ENCODE measurements at regions not wholly inside any gene's neighbourhood (a gene's known extent, or its start where the extent isn't known, plus 50 kb on each side); places are given as distances from the start of the nearest gene placed in this dataset.

DNA sequence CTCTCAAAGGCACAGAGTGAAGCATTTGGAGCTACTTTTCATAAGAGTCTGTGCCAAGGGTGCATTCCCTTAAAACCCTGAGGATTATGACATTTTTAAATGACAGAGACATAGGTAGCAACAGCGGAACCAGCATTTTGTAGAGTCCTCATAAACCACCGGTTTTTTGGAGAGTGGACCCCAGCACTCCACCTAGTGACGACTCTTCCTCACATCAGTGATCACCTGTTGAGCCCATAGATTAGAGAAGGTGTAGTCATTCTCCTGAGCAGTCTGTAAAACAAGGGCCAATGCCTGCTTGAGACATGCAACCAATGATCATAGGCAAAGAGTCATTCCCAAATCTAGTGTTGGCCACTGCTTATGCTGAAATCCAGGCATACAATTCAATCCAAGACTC, 399.1 kb downstream of the GXYLT1 start:
- no peak for DNase-seq (ENCODE audit: low read depth)

DNA sequence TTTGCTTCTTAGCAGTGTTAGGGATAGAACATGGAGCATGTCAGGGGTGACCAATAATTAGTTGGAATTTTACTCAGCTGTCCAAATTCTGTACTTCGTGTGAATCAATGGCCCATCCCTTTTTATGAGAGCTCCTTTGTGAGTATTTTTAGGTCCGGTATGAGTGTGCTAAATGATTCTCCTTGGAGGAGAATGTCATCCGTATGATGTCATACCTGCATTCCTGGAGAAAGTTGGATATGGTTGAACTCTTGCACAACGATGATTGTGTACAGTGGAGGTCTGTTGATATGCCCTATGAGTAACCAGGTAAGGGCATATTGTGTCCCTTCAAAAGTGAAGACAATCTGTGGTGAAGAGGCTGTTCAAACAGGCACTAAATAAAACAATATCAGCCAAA, 400.8 kb downstream of the GXYLT1 start:
- no peak for DNase-seq (ENCODE audit: low read depth)

DNA sequence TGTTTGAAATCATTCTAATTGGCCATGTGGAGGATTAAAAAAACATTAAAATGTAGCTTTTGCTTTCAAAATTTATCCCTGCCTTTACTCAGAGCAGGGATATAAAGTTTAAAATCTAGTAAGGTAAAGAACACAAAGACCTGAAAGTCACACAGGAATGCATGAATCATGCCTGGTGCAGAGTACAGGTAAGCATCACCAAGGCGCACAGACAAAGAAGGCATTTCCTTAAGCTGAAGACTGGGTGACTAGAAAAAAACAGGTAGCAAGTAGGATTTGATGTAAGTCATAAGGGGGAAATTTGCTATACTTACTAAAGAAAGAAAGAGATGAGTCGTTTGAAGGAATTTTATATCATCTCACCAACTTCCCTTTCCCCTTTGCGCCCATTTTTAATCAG, 405.6 kb downstream of the GXYLT1 start:
- no peak for DNase-seq (ENCODE audit: low read depth)

DNA sequence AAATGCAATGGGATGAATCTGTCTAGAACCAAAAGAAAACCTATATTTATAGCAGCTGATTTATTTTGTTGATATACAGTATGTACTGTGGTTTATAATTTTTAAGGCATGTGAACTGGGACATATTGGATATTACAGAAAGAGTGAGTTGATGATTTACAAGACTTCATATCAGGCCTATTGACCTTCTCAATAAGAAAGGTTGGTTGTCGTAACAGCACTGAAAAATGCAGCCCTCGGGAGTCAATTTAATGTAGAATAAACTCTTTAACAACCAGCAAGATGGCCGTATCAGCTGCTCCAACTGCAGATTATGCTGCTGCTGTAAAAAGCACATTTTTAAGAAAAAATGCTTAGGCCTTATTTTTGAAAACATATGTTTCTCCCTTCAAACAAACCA, 407.3 kb downstream of the GXYLT1 start:
- DNase-seq (ENCODE audit: low read depth), result no peak

DNA sequence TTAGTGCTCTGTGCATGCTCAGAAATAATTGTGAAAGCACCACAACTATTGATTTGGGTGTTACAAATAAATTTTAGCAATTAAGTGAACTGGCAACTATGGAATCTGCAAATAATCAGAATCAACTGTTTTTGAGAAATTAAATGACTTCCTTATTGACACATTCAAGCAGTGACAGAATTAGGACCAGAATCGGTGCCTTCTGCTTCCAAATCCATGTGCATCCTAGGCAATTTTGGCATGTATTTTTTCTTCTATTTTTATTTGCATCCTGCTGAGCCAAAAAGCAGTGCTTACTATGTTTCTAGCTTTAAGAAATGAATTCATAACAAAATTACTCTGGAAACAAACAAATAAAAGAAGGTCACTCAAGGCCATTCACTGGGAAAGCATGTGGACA, 408.2 kb downstream of the GXYLT1 start:
- no peak for DNase-seq (ENCODE audit: low read depth)

DNA sequence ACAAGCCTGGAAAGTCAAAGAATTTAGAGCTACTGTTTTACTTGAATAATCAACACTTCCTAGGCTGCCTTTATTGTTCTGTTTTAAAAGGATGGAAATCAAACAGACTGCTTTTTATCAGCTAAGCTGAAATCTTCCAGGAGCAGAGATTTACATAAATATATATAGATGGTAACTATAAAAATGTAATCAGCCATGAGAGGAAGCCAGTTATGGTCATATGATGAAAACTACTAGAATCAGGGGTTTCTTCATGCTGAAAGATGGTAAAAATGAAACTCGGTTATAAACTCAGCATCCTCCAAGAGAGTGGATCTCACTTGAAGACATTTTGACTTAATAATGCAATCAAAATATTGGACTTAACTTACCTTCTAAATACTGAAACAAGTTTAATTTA, 413.0 kb downstream of the GXYLT1 start:
- no peak for DNase-seq (ENCODE audit: low read depth)

DNA sequence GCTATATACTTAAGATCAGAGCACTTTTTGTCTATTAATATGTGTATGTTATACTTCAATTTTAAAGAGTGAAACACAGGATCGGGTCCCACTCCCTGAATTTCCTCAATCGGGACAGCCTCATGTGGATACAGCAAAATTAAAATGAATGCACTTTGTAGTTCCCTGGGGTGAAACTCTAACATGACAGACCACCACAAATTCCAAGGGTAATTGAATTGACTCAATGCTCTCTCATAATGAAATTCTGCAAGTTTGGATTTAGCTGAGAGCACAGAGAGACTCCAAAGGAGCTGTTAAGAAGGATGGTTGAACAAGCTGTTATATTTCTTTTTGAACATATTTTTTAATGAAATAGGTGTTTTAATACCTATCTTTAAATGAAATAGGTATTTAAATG, 413.6 kb downstream of the GXYLT1 start:
- DNase-seq (ENCODE audit: low read depth), result no peak

DNA sequence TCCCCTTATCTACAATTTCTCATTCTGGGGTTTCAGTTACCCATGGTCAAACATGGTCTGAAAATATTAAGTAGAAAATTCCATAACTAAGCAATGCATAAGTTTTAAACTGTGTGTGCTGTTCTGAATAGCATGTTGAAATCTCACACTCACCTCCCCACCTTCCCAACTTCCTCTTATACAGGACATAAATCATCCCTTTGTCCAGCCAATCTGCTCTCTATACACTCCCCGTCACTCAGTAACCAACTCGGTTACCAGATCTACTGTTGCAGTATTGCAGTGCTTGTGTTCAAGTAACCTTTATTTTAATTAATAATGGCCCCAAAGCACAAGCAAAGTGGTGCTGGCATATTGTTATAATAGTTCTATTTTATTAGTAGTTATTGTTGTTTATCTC, 420.5 kb downstream of the GXYLT1 start:
- DNase-seq (ENCODE audit: low read depth), result no peak

DNA sequence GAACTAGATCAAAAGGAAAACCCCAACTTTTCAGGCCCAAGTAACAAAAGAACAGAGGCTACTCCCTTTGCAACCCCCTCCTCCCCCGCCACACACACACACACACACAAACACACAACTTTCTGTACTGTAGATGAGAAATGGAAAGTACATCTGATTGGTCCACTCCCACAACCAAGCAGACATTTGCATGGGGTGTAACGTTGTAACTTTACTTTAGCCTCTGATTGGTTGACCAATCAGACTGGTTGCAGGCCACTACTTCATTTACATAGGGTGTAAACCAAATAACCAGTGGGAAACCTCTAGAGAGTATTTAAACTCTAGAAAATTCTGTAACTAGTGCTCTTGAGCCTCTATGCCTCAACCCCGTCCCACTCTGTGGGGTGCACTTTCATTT, 425.5 kb downstream of the GXYLT1 start:
- DNase-seq (ENCODE audit: low read depth), result no peak

DNA sequence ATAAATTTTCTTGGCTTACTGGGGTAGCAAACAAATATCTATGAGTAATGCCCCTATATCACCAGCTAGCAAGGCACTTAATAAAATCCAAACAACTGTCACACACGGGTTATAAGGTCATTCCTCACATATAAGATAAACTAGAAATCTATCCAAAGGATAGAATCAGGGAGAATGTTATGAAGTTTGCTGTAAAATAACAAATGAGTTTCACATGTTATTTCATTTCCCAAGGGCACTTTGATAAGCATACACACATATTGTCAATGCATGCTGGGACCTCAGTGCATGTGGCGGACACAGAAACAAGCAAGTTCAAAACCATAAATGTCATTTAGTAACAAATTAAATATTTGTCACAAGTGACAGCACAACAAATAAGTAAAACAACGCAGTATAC, 429.4 kb downstream of the GXYLT1 start:
- no peak for DNase-seq (ENCODE audit: low read depth)

DNA sequence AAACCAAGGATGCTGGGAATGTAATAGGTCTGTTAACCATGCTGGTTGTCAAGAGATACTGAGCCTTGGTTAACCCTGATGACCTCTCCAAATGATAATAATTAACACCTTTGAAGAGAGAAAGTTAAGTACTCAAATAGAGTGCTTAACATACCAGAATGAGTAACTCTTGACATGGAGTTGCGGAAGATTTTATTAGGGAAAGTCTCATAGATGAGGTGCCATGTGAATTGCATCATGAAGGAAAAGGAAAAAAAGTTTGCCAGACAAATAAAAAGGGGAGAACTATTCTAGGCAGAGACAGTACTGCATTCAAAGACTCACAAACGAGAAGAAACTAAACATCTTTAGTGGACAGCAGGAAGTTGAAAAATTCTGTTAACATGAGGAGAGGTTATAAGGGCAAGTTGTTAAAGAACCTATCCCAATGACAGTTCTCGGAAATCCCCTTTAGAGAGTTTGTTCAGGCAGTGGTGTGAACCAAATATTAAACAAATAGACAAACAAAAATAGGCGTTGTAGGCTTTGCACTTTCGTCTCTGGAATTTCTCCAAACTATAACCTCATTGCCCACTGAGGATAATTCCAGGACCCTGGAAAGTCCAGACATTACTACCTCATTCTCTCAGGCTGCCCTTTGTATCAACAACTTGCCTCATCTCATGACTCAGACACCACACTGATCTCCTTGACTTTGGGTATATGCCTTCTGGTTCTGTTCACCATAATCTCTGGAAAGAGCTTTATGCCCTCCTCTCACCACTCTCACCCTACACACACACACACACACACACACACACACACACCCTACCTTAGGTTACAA, 435.0 kb downstream of the GXYLT1 start:
- no peak for DNase-seq (ENCODE audit: low read depth)

DNA sequence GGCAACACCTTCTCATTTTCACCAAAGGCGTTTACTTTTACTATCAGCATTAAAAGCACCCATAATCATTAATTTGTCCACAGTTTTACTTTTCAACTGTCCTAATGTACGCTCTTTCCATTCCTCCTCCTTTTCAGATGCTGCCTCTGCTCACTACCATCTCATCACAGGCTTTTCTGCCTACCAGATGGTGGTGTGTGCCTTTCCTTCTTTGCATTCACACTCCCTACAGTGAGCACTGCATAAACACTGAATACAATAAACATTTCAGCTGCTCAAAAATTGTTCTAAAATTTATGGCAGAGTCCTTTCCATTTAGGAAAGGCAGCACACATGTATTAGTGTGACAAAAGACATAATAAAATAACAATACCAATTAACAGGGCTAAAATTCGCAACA, 435.7 kb downstream of the GXYLT1 start:
- no peak for DNase-seq (ENCODE audit: low read depth)

DNA sequence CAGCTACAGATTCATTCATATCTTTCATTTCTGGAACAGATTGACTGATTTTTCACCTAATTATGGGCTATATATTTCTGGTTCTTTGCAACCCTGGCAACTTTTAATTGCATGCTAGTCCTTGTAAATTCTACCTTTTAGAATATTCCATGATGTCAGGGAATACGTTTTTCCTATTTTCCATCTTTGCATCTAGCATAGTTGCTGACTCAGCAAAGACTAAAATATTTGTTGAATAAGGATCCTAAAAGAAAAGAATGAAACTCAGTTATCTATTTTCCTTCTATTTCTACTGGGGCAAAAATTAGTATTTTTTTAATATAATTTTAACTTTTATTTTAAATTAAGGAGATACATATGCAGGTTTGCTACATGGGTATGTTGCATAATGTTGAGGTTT, 438.3 kb downstream of the GXYLT1 start:
- no peak for DNase-seq (ENCODE audit: low read depth)

DNA sequence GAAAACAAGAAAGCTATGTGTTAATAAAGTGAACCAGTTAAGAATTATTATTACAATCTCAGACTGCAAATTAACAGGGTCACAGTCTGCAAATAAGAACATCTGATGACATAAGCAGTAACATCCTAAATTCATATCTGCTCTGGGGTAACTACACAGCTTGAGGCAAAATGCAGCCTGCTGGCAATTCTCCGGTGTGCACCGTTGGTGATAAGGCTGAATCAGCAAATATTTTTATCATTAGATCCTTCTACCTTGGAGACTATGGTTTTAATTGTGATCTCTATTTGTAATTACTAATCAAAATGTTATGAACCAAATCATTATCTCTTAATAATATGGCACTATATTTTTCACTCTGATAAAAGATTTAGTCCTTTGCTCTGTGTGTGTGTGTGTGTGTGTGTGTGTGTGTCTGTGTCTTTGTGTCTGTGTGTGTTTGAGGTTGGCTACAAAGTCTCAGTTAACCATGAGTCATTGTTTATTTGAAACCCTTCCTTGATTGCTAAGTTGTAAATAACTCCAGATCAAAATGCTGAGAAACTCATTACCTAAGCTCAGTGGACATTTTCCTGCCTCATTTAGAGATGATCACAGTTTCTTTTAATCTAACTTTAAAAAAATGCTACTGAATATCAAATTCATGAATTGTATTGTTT, 442.6 kb downstream of the GXYLT1 start:
- DNase-seq (ENCODE audit: low read depth), result no peak

DNA sequence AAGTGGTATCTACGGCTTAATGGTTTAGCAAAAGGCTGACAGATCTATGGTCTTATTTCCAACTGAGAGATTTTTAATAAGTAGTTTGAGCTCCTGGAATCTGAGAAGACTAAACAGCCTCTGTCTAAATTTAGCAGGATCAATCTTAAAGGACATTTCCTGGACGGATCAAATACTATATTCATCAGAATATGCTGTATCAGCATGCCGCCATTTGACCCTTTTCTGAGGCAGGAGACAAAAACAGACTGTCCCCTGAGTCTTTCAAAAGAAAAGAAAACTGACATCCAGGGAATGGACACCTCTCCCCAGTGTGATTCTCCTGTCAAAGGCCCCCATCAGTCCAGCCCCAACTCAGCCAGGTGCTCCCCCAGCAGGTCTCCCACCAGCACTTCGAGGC, 443.7 kb downstream of the GXYLT1 start:
- no peak for DNase-seq (ENCODE audit: low read depth)

DNA sequence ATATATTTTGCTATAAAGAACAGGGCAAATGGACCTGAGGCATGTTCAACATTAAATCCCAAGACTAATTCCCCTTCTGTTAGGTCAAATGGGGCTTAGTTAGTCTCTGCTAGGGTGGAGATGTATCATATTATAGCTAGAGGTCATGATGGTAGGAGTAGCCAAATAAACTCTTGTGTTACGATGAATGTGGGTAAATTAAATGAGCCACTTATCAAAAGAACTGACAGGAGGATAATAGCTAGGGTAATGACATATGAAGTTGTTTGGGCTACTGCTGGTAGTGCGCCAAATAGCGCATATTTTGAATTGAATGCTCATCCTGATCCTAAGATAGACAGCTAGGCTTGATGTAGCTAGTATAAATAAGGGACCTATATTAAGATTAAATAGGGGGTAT, 445.0 kb downstream of the GXYLT1 start:
- no peak for DNase-seq (ENCODE audit: low read depth)

DNA sequence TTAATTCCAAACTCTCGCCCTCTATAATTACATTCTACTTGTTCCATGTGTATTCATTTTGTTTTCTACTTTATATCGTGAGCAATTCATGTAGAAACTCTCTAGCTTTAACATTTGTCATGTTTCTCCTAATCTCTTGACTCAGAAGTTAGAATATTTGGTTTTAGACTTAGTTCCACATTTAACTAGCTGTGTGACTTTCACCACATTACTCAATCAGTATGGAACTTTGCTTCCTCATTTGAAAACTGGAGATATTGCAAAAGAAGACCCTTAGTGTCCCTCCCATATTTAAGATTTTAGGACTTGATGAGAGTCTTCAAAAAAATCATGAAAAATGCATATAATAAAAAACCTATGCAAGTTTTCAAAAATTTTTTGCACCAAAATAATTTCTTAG, 447.5 kb downstream of the GXYLT1 start:
- DNase-seq (ENCODE audit: low read depth), result no peak

DNA sequence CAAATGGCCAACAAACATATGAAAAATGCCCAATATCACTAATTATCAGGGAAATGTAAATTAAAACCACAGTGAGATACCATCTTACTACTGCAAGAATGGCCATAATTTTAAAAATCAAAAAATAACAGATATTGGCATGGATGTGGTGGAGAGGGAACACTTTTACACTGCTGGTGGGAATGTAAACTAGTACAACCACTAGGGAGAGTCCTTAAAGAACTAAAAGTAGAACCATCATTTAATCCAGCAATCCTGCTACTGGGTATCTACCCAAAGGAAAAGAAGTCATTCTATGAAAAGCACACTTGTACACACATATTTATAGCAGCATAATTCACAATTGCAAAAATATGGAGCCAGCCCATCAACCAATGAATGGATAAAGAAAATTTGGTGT, 459.7 kb downstream of the GXYLT1 start:
- DNase-seq (ENCODE audit: low read depth), result no peak

DNA sequence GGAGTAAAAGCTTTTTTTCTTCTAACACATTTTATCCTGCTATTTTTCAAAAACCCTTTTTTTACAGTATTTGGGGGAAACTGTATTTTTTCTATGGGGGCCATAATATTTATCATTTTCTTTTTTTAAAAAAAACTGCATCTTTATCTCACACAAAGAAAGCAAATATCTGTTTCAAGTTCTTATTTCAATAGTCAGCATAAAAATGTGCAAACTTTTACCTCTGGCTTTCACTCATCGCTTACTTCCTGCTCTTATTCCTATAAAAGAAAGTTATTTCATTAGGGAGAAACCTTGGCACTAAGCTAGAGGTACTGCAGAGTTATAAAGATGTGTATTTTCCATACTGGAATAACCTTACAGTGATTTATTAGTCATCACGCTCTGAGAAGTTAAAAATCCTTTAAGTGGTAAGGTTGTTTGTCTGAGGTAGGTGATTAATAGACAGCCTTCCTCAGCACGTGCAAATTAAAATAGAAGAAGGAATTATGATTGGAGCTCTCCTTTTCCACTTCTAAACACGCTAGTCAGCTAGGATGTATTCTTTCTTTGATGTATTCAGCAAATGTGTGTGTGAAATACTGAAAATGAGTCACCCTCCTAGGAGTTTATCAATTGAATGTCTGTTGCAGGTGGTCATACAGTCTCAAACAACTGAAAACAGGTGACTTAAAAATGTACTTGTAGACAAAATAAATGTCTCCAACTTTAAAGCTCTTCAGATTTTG, 461.0 kb downstream of the GXYLT1 start:
- DNase-seq (ENCODE audit: low read depth), result no peak

DNA sequence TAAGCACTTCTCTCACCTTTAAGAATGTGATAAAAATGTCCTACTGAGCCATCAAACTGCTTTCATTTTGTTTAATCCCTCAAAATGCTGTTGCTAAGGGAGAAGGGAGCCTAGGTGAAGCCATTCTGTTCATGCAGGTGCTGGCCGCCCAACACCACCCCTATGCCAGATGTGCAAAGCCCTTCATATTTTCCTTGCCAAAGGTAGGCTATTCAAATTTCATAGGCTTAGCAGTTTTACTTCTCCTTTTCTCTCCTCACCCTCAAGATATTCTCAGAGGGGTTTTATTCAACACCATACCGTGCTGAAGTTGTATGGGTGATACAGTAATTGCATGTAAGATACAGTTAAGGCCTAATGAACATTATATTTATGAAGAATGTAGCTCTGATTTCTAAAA, 461.7 kb downstream of the GXYLT1 start:
- no peak for DNase-seq (ENCODE audit: low read depth)

DNA sequence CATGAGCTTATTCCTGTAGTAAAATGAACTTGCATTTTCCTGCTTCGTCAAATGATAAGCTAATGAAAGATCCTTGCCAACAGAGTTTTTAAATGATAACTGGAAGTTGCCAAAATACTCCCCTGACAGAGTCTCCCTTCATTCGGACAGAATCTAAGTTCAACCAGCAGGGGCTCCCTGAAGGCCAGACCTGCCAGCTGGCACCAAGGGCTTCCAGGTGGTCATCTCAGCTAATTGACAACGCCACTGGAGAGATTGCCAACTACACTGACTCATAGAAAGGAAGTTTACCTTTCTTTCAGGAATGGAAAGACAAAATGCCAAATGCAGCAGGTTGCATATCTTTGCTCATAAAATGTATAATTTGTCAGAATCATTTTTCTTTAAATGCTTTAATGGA, 462.8 kb downstream of the GXYLT1 start:
- no peak for DNase-seq (ENCODE audit: low read depth)

DNA sequence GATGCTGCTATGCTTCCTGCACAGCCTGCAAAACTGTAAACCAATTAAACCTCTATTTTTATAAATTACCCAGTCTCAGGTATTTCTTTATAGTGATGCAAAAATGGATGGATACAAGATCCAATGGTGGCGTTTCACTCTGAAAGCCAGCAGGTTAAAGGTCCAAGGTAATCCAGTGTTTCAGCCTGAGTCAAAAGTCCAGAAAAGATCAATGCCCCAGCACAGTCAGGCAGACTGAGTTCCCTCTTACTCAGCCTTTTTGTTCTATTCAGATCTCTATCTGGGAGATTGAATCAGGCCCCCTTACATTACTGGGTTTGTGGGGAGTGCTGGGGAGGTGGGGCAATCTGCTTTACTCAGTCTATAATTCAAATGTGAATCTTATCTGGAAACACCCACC, 464.5 kb downstream of the GXYLT1 start:
- no peak for DNase-seq (ENCODE audit: low read depth)

DNA sequence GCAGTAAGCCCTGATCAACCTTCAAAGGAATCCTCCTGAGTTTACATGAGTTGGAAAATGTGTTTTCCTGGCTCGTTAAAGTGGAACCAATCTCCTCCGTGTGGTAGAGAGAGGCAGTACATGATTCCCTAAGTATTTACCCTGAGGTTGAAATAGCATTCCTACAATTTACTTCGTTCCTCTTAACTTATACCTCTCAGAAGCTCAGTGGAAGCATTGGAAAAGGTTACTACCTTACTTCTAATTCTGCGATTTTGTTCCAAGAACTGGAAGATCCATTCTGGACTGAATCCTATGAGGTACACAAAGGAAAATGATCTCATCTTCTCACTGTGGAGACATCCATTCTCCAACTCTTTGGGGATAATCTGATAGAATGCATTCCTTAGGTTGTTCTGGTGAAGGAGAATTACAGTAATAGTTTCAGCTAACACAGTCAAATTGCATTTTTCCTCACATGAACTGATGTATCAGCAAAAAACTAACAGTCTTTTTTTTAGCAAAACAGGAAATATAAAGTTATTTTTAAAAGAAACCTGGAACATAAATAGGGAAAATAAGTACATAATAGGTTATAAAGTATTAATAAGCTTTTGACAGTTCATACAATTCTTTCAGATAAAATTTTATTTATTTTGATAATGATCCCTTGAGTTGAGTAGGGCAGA, 475.6 kb downstream of the PDZRN4 start:
- DNase-seq (ENCODE audit: low read depth), result no peak
